D721Med (cell line): ENCODE measurements at regions not wholly inside any gene's neighbourhood (a gene's known extent, or its start where the extent isn't known, plus 50 kb on each side); places are given as distances from the start of the nearest gene placed in this dataset.

Experiments used
- DNase-seq: peaks from one replicate; pipeline ENCODE4 v3.0.0; 2011; ENCODE audit warnings: low spot score; ENCODE audit not compliant: insufficient read length
- FAIRE-seq: peaks from 2 replicates; lab custom pipeline; 2011; peaks lifted over from hg19 to GRCh38; lab: Jason Lieb, UNC
- CTCF ChIP-seq: IDR thresholded peaks from 2 replicates; pipeline ENCODE4 v1.5.1; 2012; ENCODE audit warnings: mild to moderate bottlenecking, control low read depth; ENCODE audit not compliant: insufficient read depth; ENCODE audit errors: missing control alignments

- FAIRE-seq (no peak), DNase-seq (no peak)
- TF ChIP-seq CTCF: no peak
Measured at GRCh38 chr4:136805617-136806016, 726.7 kb downstream of the PCDH18 start.

- DNase-seq: no peak
- no peak for TF ChIP-seq CTCF
- no peak for FAIRE-seq
Measured at GRCh38 chr4:136803433-136803832, 728.9 kb downstream of the PCDH18 start.

- DNase-seq (no peak), FAIRE-seq (no peak)
- no peak for TF ChIP-seq CTCF
Measured at GRCh38 chr4:136800248-136800647, 732.0 kb downstream of the PCDH18 start.

- FAIRE-seq: no peak
- TF ChIP-seq CTCF: no peak
- DNase-seq: no peak
Measured at GRCh38 chr4:136796953-136797352, 735.3 kb downstream of the PCDH18 start.

- FAIRE-seq: no peak
- no peak for DNase-seq
- TF ChIP-seq CTCF: no peak
Measured at GRCh38 chr4:136793848-136794247, 738.4 kb downstream of the PCDH18 start.

- TF ChIP-seq CTCF: no peak
- DNase-seq (no peak), FAIRE-seq (no peak)
Measured at GRCh38 chr4:136784326-136784725, 748.0 kb downstream of the PCDH18 start.

- FAIRE-seq: no peak
- no peak for TF ChIP-seq CTCF
Measured at GRCh38 chr4:136769717-136770116, 762.6 kb downstream of the PCDH18 start.

More at GRCh38 chr4:136769717-136770116, 762.6 kb downstream of the PCDH18 start:
- DNase-seq: no peak
